ENCODE measurements at regions not wholly inside any gene's neighbourhood (a gene's known extent, or its start where the extent isn't known, plus 50 kb on each side); places are given as distances from the start of the nearest gene placed in this dataset.
"Not testable (repeated sequence)": the region's sequence is repeated elsewhere in the genome, so short reads cannot be mapped to it uniquely, and the experiment has no call there.

DNA sequence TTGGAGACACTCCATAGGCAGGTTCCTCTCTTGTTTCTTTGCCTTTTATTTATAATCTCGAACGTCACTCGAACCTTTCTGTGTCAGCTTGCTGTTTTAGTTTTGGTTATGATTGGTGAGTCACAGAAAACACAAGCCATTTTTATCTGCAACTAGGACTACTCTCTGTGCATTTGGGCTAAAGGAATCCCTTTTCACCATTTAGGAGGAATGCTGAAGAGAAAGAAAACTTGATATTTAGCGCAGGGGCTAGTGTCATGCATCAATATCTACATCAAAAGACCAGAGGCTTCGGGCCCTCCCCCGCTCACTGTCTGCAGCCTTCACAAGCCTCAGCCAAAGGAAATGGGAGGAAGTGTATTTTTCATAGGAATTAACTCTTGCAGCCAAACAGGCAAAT, 507.8 kb upstream of the CITED2 start:
- no peak overlapping the region for H3K4me3 ChIP-seq (ENCODE audit: low read depth, low read length)
- no peak for DNase-seq (ENCODE audit: low read depth)
- no peak for TF ChIP-seq CTCF (IDR thresholded peaks at IDR 0.05; ENCODE audit: control insufficient read depth, extremely low read depth, insufficient read depth)

DNA sequence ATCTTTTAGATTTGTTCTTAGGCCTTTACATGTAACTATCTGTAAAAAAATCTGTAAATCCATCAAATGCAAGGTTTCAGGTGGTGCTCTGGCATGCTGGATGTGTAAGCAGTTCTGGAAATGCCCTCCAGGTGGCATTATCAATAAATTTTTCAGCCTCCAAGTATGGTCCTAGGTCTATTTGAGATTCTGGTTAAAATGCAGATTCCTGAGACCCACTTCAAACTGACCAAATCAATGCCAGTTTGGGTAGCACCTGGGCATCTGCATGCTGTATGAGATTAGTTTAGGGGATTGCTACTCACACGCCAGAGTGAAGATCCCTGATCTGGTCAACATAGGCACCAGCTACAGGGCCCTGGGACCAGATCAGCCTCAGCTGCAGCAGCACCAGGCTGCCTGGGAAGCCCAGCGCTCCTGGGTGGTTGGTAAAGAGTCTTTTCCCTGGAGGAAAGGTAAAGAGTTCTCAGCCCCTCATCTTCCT, 507.3 kb upstream of the CITED2 start:
- H3K4me3 ChIP-seq (ENCODE audit: low read depth, low read length): no peak overlapping the region
- peak; percentile 54 for TF ChIP-seq CTCF (IDR thresholded peaks at IDR 0.05; ENCODE audit: control insufficient read depth, extremely low read depth, insufficient read depth)
- peak; percentile 45 for DNase-seq (ENCODE audit: low read depth)

DNA sequence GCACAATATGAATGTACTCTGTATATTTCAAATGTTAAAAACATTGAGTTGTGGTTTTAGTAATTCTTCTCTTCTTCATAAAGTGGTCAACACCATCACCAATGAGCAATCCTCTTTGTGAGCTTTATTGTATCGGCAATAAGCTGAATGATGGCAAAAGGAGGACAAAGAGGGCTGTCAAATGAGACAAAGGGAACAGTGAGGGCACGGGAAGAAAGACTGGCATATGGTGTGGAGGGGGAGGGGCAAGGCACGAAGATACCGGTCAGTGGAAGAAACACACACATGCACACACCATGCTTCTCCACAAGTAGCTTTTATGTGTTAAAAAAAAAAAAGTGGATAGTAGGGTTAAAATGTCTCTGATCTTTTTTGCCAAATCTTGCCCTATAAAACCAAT, 506.8 kb upstream of the CITED2 start:
- no peak overlapping the region for H3K4me3 ChIP-seq (ENCODE audit: low read depth, low read length)
- no peak for DNase-seq (ENCODE audit: low read depth)
- no peak for TF ChIP-seq CTCF (IDR thresholded peaks at IDR 0.05; ENCODE audit: control insufficient read depth, extremely low read depth, insufficient read depth)

DNA sequence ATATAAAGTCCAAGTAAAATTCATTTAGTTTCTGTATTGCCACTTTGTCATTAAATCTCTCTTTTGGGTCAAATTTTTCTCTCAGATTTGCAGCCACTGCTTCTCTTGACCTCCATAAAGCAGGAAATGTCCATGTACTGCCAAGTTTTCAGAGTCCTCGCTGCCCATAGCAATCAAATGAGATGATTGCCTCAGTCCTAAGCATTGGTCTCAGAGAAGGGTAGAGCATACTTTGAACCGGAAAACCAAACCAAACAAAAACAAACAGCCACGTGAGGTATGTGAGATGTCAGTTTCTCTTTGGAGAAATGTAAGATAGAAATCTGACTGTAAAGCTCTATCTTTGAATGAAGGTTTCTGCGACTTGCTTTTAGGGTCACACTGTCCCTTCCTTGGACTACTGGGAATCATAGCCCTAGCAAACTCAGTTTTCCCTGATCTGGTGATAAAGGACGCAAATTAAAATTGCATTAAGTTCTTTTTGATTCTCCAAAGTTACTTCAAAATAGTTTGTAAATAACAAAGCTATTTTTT, 505.4 kb upstream of the CITED2 start:
- H3K4me3 ChIP-seq (ENCODE audit: low read depth, low read length): no peak overlapping the region
- TF ChIP-seq CTCF (IDR thresholded peaks at IDR 0.05; ENCODE audit: control insufficient read depth, extremely low read depth, insufficient read depth): no peak
- no peak for DNase-seq (ENCODE audit: low read depth)

DNA sequence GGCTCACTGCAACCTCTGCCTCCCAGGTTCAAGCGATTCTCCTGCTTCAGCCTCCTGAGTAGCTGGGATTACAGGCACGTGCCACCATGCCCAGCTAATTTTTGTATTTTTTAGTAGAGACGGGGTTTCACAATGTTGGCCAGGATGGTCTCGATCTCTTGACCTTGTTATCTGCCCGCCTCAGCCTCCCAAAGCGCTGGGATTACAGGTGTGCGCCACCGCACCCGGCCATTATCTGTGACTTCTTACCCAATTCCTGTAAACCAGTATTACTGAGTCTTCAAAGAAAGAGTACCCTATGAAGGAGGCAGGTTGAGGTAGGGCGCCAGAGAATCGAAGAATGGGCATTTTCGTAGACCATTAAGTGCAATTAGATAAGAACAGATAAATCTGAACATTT, 504.8 kb upstream of the CITED2 start:
- DNase-seq (ENCODE audit: low read depth); H3K4me3 ChIP-seq (ENCODE audit: low read depth, low read length): not testable (repeated sequence)

GRCh38 chr6:139877828-139878405, 503.5 kb upstream of the CITED2 start:
- no peak overlapping the region for H3K4me3 ChIP-seq (ENCODE audit: low read depth, low read length)
- no peak for DNase-seq (ENCODE audit: low read depth)
- TF ChIP-seq CTCF (IDR thresholded peaks at IDR 0.05; ENCODE audit: control insufficient read depth, extremely low read depth, insufficient read depth): no peak

- no peak overlapping the region for H3K4me3 ChIP-seq (ENCODE audit: low read depth, low read length)
- no peak for DNase-seq (ENCODE audit: low read depth)
- TF ChIP-seq CTCF (IDR thresholded peaks at IDR 0.05; ENCODE audit: control insufficient read depth, extremely low read depth, insufficient read depth): no peak
These were observed 498.2 kb upstream of the CITED2 start for GRCh38 chr6:139872665-139873064.
